Lung (tissue), 11 donors: ENCODE measurements at regions not wholly inside any gene's neighbourhood (a gene's known extent, or its start where the extent isn't known, plus 50 kb on each side); places are given as distances from the start of the nearest gene placed in this dataset.

Experiments used
- ATAC-seq: fragments of 200-7000 bp; cut with Tn5 transposase; one replicate; pipeline ENCODE4 v1.9.1; 2020; ENCODE audit warnings: moderate number of reproducible peaks; ENCODE audit not compliant: insufficient read depth, low FRiP score
- DNase-seq, 3 donors: peaks; one replicate each; pipeline ENCODE4 v3.0.0-alpha.2; 2013 to 2017
- H3K27ac ChIP-seq, 2 donors: one replicate each; pipeline ENCODE4 v1.5.1; 2013; ENCODE audit warnings: mild to moderate bottlenecking in 2 of 2, moderate library complexity in 2 of 2, control low read depth in 1 of 2, inconsistent platforms in 1 of 2, low read depth in 1 of 2, low read length in 1 of 2
- H3K27me3 ChIP-seq, 3 donors: one replicate each; pipeline ENCODE4 v1.5.1; 2013; ENCODE audit warnings: low read length in 2 of 3; ENCODE audit not compliant: control insufficient read depth in 3 of 3, insufficient read depth in 3 of 3
- H3K36me3 ChIP-seq, 4 donors: one replicate each; pipeline ENCODE4 v1.5.1; 2013; ENCODE audit warnings: low read length in 4 of 4, mild to moderate bottlenecking in 1 of 4, moderate library complexity in 1 of 4; ENCODE audit not compliant: control insufficient read depth in 4 of 4, insufficient read depth in 4 of 4
- H3K4me1 ChIP-seq, 5 donors: one replicate each; pipeline ENCODE4 v1.5.1; 2013; ENCODE audit warnings: low read length in 5 of 5, mild to moderate bottlenecking in 2 of 5, moderate library complexity in 1 of 5; ENCODE audit not compliant: control insufficient read depth in 5 of 5, insufficient read depth in 5 of 5
- H3K4me3 ChIP-seq: one replicate; pipeline ENCODE4 v1.5.1; 2013; ENCODE audit warnings: mild to moderate bottlenecking, control low read depth, moderate library complexity
- H3K9ac ChIP-seq, 2 donors: one replicate each; pipeline ENCODE4 v1.5.1; 2013; ENCODE audit warnings: low read length in 2 of 2, control low read depth in 1 of 2; ENCODE audit not compliant: insufficient read depth in 1 of 2
- H3K9me3 ChIP-seq, 4 donors: one replicate each; pipeline ENCODE4 v1.5.1; 2013; ENCODE audit warnings: low read length in 3 of 4, mild to moderate bottlenecking in 1 of 4, moderate library complexity in 1 of 4; ENCODE audit not compliant: control insufficient read depth in 4 of 4, insufficient read depth in 3 of 4
- WGBS, 2 donors: extraction: QIAGEN DNeasy Blood & Tissue Kit; methylation state at CpG; one replicate each; pipeline ENCODE4 v1.1.7; 2013; 5-methylcytosine and 5-hydroxymethylcytosine counted together
- TF ChIP-seq, protein P1 (sequence below): IDR thresholded peaks from 2 replicates; pipeline ENCODE4 v1.5.1; 2012; ENCODE audit warnings: mild to moderate bottlenecking; ENCODE audit errors: control extremely low read depth, extremely low read depth
- donor health status: control.
- donor health status: control.
- donor health status: Bipolar disorder and iron deficiency.
- donor health status: healthy.
- donor health status: DM: yes; HTN: yes; CAD: no.

DNA sequence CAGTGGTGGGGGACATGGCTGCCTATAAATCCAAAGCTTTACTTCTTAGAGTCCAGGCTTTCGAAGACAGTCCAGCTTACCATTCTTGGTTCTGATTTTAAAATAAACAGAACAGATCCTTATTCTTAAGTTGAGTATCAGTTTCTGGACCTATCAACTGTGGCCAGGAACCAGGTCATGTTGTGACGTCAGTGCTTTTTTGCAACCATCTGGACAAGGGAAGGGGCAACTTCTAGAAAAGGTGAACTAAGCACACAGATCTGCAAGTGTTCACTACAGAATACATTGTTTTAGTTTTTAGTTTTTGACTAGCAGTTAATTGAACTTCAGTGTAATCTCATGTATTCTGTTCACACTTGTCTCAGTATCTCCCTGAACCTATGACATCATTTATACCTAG is 326.0 kb upstream of the MGAT5 start:
- TF ChIP-seq, protein P1, sequence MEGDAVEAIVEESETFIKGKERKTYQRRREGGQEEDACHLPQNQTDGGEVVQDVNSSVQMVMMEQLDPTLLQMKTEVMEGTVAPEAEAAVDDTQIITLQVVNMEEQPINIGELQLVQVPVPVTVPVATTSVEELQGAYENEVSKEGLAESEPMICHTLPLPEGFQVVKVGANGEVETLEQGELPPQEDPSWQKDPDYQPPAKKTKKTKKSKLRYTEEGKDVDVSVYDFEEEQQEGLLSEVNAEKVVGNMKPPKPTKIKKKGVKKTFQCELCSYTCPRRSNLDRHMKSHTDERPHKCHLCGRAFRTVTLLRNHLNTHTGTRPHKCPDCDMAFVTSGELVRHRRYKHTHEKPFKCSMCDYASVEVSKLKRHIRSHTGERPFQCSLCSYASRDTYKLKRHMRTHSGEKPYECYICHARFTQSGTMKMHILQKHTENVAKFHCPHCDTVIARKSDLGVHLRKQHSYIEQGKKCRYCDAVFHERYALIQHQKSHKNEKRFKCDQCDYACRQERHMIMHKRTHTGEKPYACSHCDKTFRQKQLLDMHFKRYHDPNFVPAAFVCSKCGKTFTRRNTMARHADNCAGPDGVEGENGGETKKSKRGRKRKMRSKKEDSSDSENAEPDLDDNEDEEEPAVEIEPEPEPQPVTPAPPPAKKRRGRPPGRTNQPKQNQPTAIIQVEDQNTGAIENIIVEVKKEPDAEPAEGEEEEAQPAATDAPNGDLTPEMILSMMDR, result no peak
- H3K4me3 ChIP-seq, result no peak overlapping the region
- H3K36me3 ChIP-seq, result no peaks in the 10 kb centered on the region
- DNase-seq (no peak), ATAC-seq (no peak)
- no peak overlapping the region for H3K27ac ChIP-seq
- H3K9me3 ChIP-seq, result no peaks in the 10 kb centered on the region
- H3K4me1 ChIP-seq, result no peaks in the 10 kb centered on the region
- no peak overlapping the region for H3K9ac ChIP-seq
- H3K27me3 ChIP-seq, result no peaks in the 10 kb centered on the region
- WGBS, 2 donors, result 90 to 91% methylated on average over 2 of the region's 2 CpGs

DNA sequence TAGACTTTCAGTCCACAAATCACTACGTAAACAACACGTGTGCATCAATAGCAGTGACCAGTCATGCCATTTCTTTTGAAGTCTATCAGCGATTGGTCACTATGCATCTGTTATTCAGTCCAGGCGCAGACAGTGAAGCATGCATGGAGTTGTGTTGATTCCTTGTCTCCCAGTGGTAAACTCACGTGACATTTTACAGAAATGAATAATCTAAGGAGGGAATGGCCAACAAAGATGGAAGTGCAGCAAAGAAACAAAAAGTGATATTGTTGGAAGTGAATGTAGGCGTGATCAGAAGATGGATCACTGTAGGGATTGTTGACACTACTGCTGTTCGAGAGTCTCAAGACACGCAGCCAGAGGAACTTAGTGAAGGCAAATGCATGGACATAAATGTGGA is 317.8 kb upstream of the MGAT5 start:
- ATAC-seq (no peak), DNase-seq (no peak)
- H3K27me3 ChIP-seq, result no peaks in the 10 kb centered on the region
- H3K4me3 ChIP-seq, result no peak overlapping the region
- no peaks in the 10 kb centered on the region for H3K4me1 ChIP-seq
- TF ChIP-seq, protein P1, result no peak
- H3K27ac ChIP-seq, result no peak overlapping the region
- no peaks in the 10 kb centered on the region for H3K9me3 ChIP-seq
- H3K36me3 ChIP-seq, result no peaks in the 10 kb centered on the region
- no peak overlapping the region for H3K9ac ChIP-seq
- 84 to 91% methylated on average over 8 of the region's 8 CpGs for WGBS, 2 donors

DNA sequence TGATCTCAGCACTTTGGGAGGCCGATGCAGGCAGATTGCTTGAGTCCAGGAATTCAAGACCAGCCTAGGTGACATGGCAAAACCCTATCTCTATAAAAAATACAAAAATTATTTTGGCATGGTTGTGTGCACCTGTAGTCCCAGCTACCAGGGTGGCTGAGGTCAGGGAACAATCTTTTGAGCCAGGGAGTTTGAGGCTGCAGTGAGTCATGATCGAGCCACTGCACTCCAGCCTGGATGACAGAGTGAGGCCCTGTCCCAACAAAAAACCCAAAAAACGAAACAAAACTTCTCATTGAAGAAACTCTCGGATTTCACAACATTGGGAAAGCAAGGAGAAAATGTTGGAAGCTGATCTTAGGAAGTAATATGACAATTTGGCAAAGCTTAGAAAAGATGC is 317.3 kb upstream of the MGAT5 start:
- 76% methylated on average over 4 of the region's 4 CpGs for WGBS, 2 donors
- H3K4me1 ChIP-seq, result no peaks in the 10 kb centered on the region
- TF ChIP-seq, protein P1, result no peak
- no peaks in the 10 kb centered on the region for H3K27me3 ChIP-seq
- H3K9ac ChIP-seq, result no peak overlapping the region
- DNase-seq (no peak), ATAC-seq (no peak)
- no peak overlapping the region for H3K4me3 ChIP-seq
- H3K27ac ChIP-seq, result no peak overlapping the region
- no peaks in the 10 kb centered on the region for H3K36me3 ChIP-seq
- no peaks in the 10 kb centered on the region for H3K9me3 ChIP-seq

DNA sequence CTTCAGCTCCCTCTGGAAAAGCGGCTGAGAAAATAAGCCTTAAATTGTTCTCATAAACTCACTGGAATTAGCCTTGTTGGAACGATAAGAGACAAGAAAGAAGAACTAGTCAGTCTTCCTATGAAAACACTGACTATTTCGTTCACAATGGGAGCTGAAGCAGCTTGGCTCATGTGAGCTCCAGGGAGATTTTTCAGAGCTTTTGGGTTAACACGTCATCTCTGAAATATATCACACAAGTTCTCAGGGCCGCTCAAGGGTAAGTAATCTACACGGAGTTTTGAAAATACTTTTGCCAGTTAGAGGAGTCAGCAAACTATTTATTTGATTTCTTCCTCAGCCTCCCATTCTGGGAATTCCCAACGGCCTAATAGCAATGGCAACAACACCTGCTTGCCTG is 316.2 kb upstream of the MGAT5 start:
- no peak for DNase-seq
- H3K9me3 ChIP-seq, result no peaks in the 10 kb centered on the region
- no peaks in the 10 kb centered on the region for H3K4me1 ChIP-seq
- TF ChIP-seq, protein P1, result no peak
- no peak overlapping the region for H3K4me3 ChIP-seq
- H3K27me3 ChIP-seq, result no peaks in the 10 kb centered on the region
- H3K36me3 ChIP-seq, result no peaks in the 10 kb centered on the region
- no peak overlapping the region for H3K27ac ChIP-seq
- H3K9ac ChIP-seq, result no peak overlapping the region
- ATAC-seq, result no peak
- 72 to 88% methylated on average over 7 of the region's 7 CpGs for WGBS, 2 donors
